Nephron (organoid): ENCODE measurements at regions not wholly inside any gene's neighbourhood (a gene's known extent, or its start where the extent isn't known, plus 50 kb on each side); places are given as distances from the start of the nearest gene placed in this dataset.

ENCODE experiments used
- H3K27ac Mint-ChIP-seq, 3 experiments: 2 replicates each; pipeline ENCODE4 v1.8.0; 2020; ENCODE audit warnings: mixed read lengths in 3 of 3, mild to moderate bottlenecking in 2 of 3, moderate library complexity in 1 of 3
- H3K27me3 Mint-ChIP-seq: 2 replicates; pipeline ENCODE4 v1.8.0; 2021; ENCODE audit warnings: low read depth, mild to moderate bottlenecking, moderate library complexity, mixed read lengths
- H3K36me3 Mint-ChIP-seq: 2 replicates; pipeline ENCODE4 v1.8.0; 2020; ENCODE audit warnings: low read depth, mixed read lengths
- H3K4me1 Mint-ChIP-seq: 2 replicates; pipeline ENCODE4 v1.8.0; 2020; ENCODE audit warnings: mixed read lengths
- H3K4me3 Mint-ChIP-seq, 3 experiments: 2 replicates each; pipeline ENCODE4 v1.8.0; 2020; ENCODE audit warnings: mild to moderate bottlenecking in 3 of 3, mixed read lengths in 3 of 3, moderate library complexity in 2 of 3
- H3K9me3 Mint-ChIP-seq: 2 replicates; pipeline ENCODE4 v1.8.0; 2020; ENCODE audit warnings: mixed read lengths
- TF ChIP-seq, protein P1 (sequence below), 3 experiments: fragments of 200-600 bp; sonication (generic); IDR thresholded peaks; one replicate each; pipeline ENCODE4 v1.5.0; 2021; ENCODE audit warnings: antibody characterized with exemption in 3 of 3; ENCODE audit not compliant: unreplicated experiment in 3 of 3

GRCh38 chr15:67908756-67909155 is 68.9 kb upstream of the RNU6-1 start:
- Mint-ChIP-seq H3K27ac (no peak overlapping the region), H3K36me3 (peaks cover 15% of the 10 kb centered on the region), H3K27me3 (no peaks in the 10 kb centered on the region), H3K4me1 (peaks cover 5% of the 10 kb centered on the region), H3K9me3 (peaks cover 23% of the 10 kb centered on the region), H3K4me3 (no peak overlapping the region)
- TF ChIP-seq, protein P1, sequence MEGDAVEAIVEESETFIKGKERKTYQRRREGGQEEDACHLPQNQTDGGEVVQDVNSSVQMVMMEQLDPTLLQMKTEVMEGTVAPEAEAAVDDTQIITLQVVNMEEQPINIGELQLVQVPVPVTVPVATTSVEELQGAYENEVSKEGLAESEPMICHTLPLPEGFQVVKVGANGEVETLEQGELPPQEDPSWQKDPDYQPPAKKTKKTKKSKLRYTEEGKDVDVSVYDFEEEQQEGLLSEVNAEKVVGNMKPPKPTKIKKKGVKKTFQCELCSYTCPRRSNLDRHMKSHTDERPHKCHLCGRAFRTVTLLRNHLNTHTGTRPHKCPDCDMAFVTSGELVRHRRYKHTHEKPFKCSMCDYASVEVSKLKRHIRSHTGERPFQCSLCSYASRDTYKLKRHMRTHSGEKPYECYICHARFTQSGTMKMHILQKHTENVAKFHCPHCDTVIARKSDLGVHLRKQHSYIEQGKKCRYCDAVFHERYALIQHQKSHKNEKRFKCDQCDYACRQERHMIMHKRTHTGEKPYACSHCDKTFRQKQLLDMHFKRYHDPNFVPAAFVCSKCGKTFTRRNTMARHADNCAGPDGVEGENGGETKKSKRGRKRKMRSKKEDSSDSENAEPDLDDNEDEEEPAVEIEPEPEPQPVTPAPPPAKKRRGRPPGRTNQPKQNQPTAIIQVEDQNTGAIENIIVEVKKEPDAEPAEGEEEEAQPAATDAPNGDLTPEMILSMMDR (IDR thresholded peaks at IDR 0.05; ENCODE audit: unreplicated experiment in 3 of 3) = no peak

DNA sequence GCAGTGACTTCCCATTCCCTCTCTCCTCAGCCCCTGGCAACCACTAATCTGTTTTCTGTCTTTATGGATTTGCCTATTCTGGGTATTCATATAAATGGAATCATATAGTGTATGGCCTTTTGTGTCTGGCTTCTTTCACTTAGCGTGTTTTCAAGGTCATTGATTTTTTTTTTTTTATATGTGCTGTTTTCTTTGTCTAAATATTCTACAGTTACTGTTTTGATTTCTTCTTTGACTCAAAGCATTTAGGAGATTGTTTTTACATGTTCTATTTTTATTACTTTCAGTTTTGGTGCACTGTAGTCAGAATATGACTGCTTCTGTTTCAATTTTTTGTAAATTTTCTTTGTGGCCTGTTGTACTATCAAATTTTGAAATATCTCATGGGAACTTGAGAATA is 71.9 kb upstream of the RNU6-1 start:
- peaks cover 33% of the 10 kb centered on the region for H3K4me1 Mint-ChIP-seq
- no peaks in the 10 kb centered on the region for H3K36me3 Mint-ChIP-seq
- peak overlapping the region in 1 of 3 experiments; percentile 14 for H3K27ac Mint-ChIP-seq
- H3K27me3 Mint-ChIP-seq = no peaks in the 10 kb centered on the region
- TF ChIP-seq, protein P1 (IDR thresholded peaks at IDR 0.05; ENCODE audit: unreplicated experiment in 3 of 3) = no peak
- H3K4me3 Mint-ChIP-seq = no peak overlapping the region
- peaks cover 11% of the 10 kb centered on the region for H3K9me3 Mint-ChIP-seq

DNA sequence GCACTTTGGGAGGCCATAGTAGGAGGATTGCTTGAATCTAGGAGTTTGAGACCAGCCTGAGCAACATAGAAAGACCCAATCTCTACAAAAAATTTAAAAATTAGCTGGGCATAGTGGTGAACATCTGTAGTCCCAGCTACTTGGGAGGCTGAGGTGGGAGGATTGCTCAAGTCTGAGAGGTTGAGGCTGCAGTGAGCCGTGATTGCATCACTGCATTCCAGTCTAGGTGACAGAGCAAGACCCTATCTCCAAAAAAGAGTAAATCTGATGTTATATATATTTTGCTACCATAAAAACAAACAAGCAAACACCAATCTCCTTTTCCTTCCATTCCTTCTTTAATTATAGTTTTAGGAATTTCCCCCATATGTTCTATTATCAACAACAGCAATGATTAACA is 74.2 kb upstream of the RNU6-1 start:
- Mint-ChIP-seq H3K27ac (peak overlapping the region; percentile 98 to 99 (median 98)), H3K4me1 (peaks cover 48% of the 10 kb centered on the region)
- TF ChIP-seq, protein P1 (IDR thresholded peaks at IDR 0.05; ENCODE audit: unreplicated experiment in 3 of 3) = no peak

GRCh38 chr15:67914537-67915460 is 75.0 kb upstream of the RNU6-1 start:
- Mint-ChIP-seq H3K4me3 (peak overlapping the region; percentile 64 to 73 (median 67)), H3K27me3 (no peaks in the 10 kb centered on the region), H3K9me3 (peaks cover 7% of the 10 kb centered on the region), H3K4me1 (peaks cover 48% of the 10 kb centered on the region), H3K36me3 (no peaks in the 10 kb centered on the region), H3K27ac (peak overlapping the region; percentile 98 to 99 (median 98))
- TF ChIP-seq, protein P1 (IDR thresholded peaks at IDR 0.05; ENCODE audit: unreplicated experiment in 3 of 3) = no peak

More for the DNA sequence above, 74.2 kb upstream of the RNU6-1 start:
- no peak overlapping the region for H3K4me3 Mint-ChIP-seq
- no peaks in the 10 kb centered on the region for H3K27me3 Mint-ChIP-seq
- H3K36me3 Mint-ChIP-seq = no peaks in the 10 kb centered on the region
- peaks cover 7% of the 10 kb centered on the region for H3K9me3 Mint-ChIP-seq

GRCh38 chr15:67915461-67916374 is 75.9 kb upstream of the RNU6-1 start:
- TF ChIP-seq, protein P1 (IDR thresholded peaks at IDR 0.05; ENCODE audit: unreplicated experiment in 3 of 3) = no peak
- Mint-ChIP-seq H3K4me1 (peaks cover 48% of the 10 kb centered on the region), H3K9me3 (peaks cover 7% of the 10 kb centered on the region), H3K36me3 (no peaks in the 10 kb centered on the region), H3K4me3 (peak overlapping the region; percentile 29 to 67 (median 64)), H3K27me3 (peaks cover 4% of the 10 kb centered on the region), H3K27ac (peak overlapping the region; percentile 98 to 99 (median 98))
